ENCODE measurements at regions not wholly inside any gene's neighbourhood (a gene's known extent, or its start where the extent isn't known, plus 50 kb on each side); places are given as distances from the start of the nearest gene placed in this dataset.

GRCh38 chr22:48744967-48745841, 1082.5 kb downstream of the BRD1 start:
- DNase-seq (ENCODE audit: low spot score), result no peak

- DNase-seq (ENCODE audit: low spot score), result no peak
Observed at GRCh38 chr22:48744283-48744641, 1083.4 kb downstream of the BRD1 start.

GRCh38 chr22:48743601-48744282, 1083.9 kb downstream of the BRD1 start:
- DNase-seq (ENCODE audit: low spot score), result no peak

GRCh38 chr22:48742556-48743343, 1084.9 kb downstream of the BRD1 start:
- DNase-seq (ENCODE audit: low spot score), result no peak

- DNase-seq (ENCODE audit: low spot score), result no peak
Observed at GRCh38 chr22:48742191-48742555, 1085.5 kb downstream of the BRD1 start.

- no peak for DNase-seq (ENCODE audit: low spot score)
Observed at GRCh38 chr22:48741540-48741939, 1086.1 kb downstream of the BRD1 start.

- DNase-seq (ENCODE audit: low spot score), result no peak
Observed at GRCh38 chr22:48740731-48741405, 1086.8 kb downstream of the BRD1 start.

- no peak for DNase-seq (ENCODE audit: low spot score)
Observed at GRCh38 chr22:48740086-48740730, 1087.5 kb downstream of the BRD1 start.

- DNase-seq (ENCODE audit: low spot score), result no peak
Observed at GRCh38 chr22:48739348-48740085, 1088.2 kb downstream of the BRD1 start.

GRCh38 chr22:48738204-48738980, 1089.3 kb downstream of the BRD1 start:
- no peak for DNase-seq (ENCODE audit: low spot score)

GRCh38 chr22:48737461-48738203, 1090.0 kb downstream of the BRD1 start:
- no peak for DNase-seq (ENCODE audit: low spot score)

- no peak for DNase-seq (ENCODE audit: low spot score)
Observed at GRCh38 chr22:48736593-48737460, 1090.8 kb downstream of the BRD1 start.

- DNase-seq (ENCODE audit: low spot score), result no peak
Observed at GRCh38 chr22:48734961-48735360, 1092.7 kb downstream of the BRD1 start.

GRCh38 chr22:48734359-48734758, 1093.3 kb downstream of the BRD1 start:
- no peak for DNase-seq (ENCODE audit: low spot score)

- no peak for DNase-seq (ENCODE audit: low spot score)
Observed at GRCh38 chr22:48729499-48730171, 1098.0 kb downstream of the BRD1 start.

- no peak for DNase-seq (ENCODE audit: low spot score)
Observed at GRCh38 chr22:48727454-48728058, 1100.1 kb downstream of the BRD1 start.

- no peak for DNase-seq (ENCODE audit: low spot score)
Observed at GRCh38 chr22:48724899-48725298, 1102.8 kb downstream of the BRD1 start.
